ENCODE measurements at regions not wholly inside any gene's neighbourhood (a gene's known extent, or its start where the extent isn't known, plus 50 kb on each side); places are given as distances from the start of the nearest gene placed in this dataset.

- Mint-ChIP-seq H3K27ac (ENCODE audit: unreplicated experiment) (no peak overlapping the region), H3K36me3 (ENCODE audit: insufficient read depth, unreplicated experiment) (no peaks in the 10 kb centered on the region), H3K9me3 (ENCODE audit: low read depth, unreplicated experiment) (no peaks in the 10 kb centered on the region), H3K4me1 (ENCODE audit: low read depth, unreplicated experiment) (no peaks in the 10 kb centered on the region), H3K27me3 (ENCODE audit: unreplicated experiment) (peaks cover 26% of the 10 kb centered on the region), H3K4me3 (ENCODE audit: low read depth, unreplicated experiment) (no peak overlapping the region)
- TF ChIP-seq, protein P1, sequence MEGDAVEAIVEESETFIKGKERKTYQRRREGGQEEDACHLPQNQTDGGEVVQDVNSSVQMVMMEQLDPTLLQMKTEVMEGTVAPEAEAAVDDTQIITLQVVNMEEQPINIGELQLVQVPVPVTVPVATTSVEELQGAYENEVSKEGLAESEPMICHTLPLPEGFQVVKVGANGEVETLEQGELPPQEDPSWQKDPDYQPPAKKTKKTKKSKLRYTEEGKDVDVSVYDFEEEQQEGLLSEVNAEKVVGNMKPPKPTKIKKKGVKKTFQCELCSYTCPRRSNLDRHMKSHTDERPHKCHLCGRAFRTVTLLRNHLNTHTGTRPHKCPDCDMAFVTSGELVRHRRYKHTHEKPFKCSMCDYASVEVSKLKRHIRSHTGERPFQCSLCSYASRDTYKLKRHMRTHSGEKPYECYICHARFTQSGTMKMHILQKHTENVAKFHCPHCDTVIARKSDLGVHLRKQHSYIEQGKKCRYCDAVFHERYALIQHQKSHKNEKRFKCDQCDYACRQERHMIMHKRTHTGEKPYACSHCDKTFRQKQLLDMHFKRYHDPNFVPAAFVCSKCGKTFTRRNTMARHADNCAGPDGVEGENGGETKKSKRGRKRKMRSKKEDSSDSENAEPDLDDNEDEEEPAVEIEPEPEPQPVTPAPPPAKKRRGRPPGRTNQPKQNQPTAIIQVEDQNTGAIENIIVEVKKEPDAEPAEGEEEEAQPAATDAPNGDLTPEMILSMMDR (IDR thresholded peaks at IDR 0.05; ENCODE audit: unreplicated experiment) = no peak
- CTCF ChIA-PET = no interaction called here
- no peak for DNase-seq
- no TSS peak for BruUV-seq (replicated peaks)
- intact Hi-C loops (cut with micrococcal nuclease; ENCODE audit: unreplicated experiment) = no loop called here
Observed at GRCh38 chr9:95788021-95788420, 87.5 kb upstream of the ERCC6L2 start.

GRCh38 chr9:95785209-95785608 lies 90.3 kb upstream of the ERCC6L2 start:
- TF ChIP-seq, protein P1 (IDR thresholded peaks at IDR 0.05; ENCODE audit: unreplicated experiment) = no peak
- H3K4me1 Mint-ChIP-seq (ENCODE audit: low read depth, unreplicated experiment) = no peaks in the 10 kb centered on the region
- H3K4me3 Mint-ChIP-seq (ENCODE audit: low read depth, unreplicated experiment) = no peak overlapping the region
- CTCF ChIA-PET = no interaction called here
- no TSS peak for BruUV-seq (replicated peaks)
- no peaks in the 10 kb centered on the region for H3K36me3 Mint-ChIP-seq (ENCODE audit: insufficient read depth, unreplicated experiment)
- H3K9me3 Mint-ChIP-seq (ENCODE audit: low read depth, unreplicated experiment) = no peaks in the 10 kb centered on the region
- intact Hi-C loops (cut with micrococcal nuclease; ENCODE audit: unreplicated experiment) = no loop called here
- H3K27ac Mint-ChIP-seq (ENCODE audit: unreplicated experiment) = no peak overlapping the region
- H3K27me3 Mint-ChIP-seq (ENCODE audit: unreplicated experiment) = peaks cover 19% of the 10 kb centered on the region
- no peak for DNase-seq

- DNase-seq = no peak
- H3K36me3 Mint-ChIP-seq (ENCODE audit: insufficient read depth, unreplicated experiment) = no peaks in the 10 kb centered on the region
- TF ChIP-seq, protein P1 (IDR thresholded peaks at IDR 0.05; ENCODE audit: unreplicated experiment) = no peak
- H3K4me1 Mint-ChIP-seq (ENCODE audit: low read depth, unreplicated experiment) = no peaks in the 10 kb centered on the region
- intact Hi-C loops (cut with micrococcal nuclease; ENCODE audit: unreplicated experiment) = no loop called here
- no peak overlapping the region for H3K27ac Mint-ChIP-seq (ENCODE audit: unreplicated experiment)
- no TSS peak for BruUV-seq (replicated peaks)
- CTCF ChIA-PET = interaction anchor here (0.6 kb wide), 1 partner anchor 13 kb away, joined by 3 read pairs; no protein-coding TSS in a partner anchor
- no peaks in the 10 kb centered on the region for H3K9me3 Mint-ChIP-seq (ENCODE audit: low read depth, unreplicated experiment)
- no peak overlapping the region for H3K4me3 Mint-ChIP-seq (ENCODE audit: low read depth, unreplicated experiment)
- H3K27me3 Mint-ChIP-seq (ENCODE audit: unreplicated experiment) = peaks cover 19% of the 10 kb centered on the region
Observed at GRCh38 chr9:95784318-95784717, 91.2 kb upstream of the ERCC6L2 start.

GRCh38 chr9:95783426-95783975 lies 92.0 kb upstream of the ERCC6L2 start:
- no peaks in the 10 kb centered on the region for H3K36me3 Mint-ChIP-seq (ENCODE audit: insufficient read depth, unreplicated experiment)
- CTCF ChIA-PET = no interaction called here
- no TSS peak for BruUV-seq (replicated peaks)
- TF ChIP-seq, protein P1 (IDR thresholded peaks at IDR 0.05; ENCODE audit: unreplicated experiment) = no peak
- H3K4me3 Mint-ChIP-seq (ENCODE audit: low read depth, unreplicated experiment) = no peak overlapping the region
- no peaks in the 10 kb centered on the region for H3K9me3 Mint-ChIP-seq (ENCODE audit: low read depth, unreplicated experiment)
- no peak for DNase-seq
- H3K27ac Mint-ChIP-seq (ENCODE audit: unreplicated experiment) = no peak overlapping the region
- intact Hi-C loops (cut with micrococcal nuclease; ENCODE audit: unreplicated experiment) = no loop called here
- no peaks in the 10 kb centered on the region for H3K4me1 Mint-ChIP-seq (ENCODE audit: low read depth, unreplicated experiment)
- peaks cover 19% of the 10 kb centered on the region for H3K27me3 Mint-ChIP-seq (ENCODE audit: unreplicated experiment)

Measured in Calu3 (cell line).